HG03196 (cell line): ENCODE measurements at regions not wholly inside any gene's neighbourhood (a gene's known extent, or its start where the extent isn't known, plus 50 kb on each side); places are given as distances from the start of the nearest gene placed in this dataset.
"Not testable (repeated sequence)": the region's sequence is repeated elsewhere in the genome, so short reads cannot be mapped to it uniquely, and the experiment has no call there.

Source experiments
- ATAC-seq: cut with Tn5 transposase; IDR thresholded peaks from one replicate; pipeline ENCODE4 v1.9.1; 2021; ENCODE audit not compliant: unreplicated experiment

- no peak for ATAC-seq
Measured at GRCh38 chr18:40235836-40236235, 1719.2 kb upstream of the PIK3C3 start.

GRCh38 chr18:40235323-40235722 lies 1719.7 kb upstream of the PIK3C3 start:
- no peak for ATAC-seq

- no peak for ATAC-seq
Measured at GRCh38 chr18:40233931-40234616, 1721.0 kb upstream of the PIK3C3 start.

GRCh38 chr18:40222776-40223175 lies 1732.3 kb upstream of the PIK3C3 start:
- ATAC-seq = no peak

- ATAC-seq = no peak
Measured at GRCh38 chr18:40216856-40217255, 1738.2 kb upstream of the PIK3C3 start.

- no peak for ATAC-seq
Measured at GRCh38 chr18:40215979-40216378, 1739.1 kb upstream of the PIK3C3 start.

- no peak for ATAC-seq
Measured at GRCh38 chr18:40210696-40211095, 1744.3 kb upstream of the PIK3C3 start.

GRCh38 chr18:40208958-40209357 lies 1746.1 kb upstream of the PIK3C3 start:
- no peak for ATAC-seq

- ATAC-seq = no peak
Measured at GRCh38 chr18:40197711-40198110, 1757.3 kb upstream of the PIK3C3 start.

GRCh38 chr18:40186677-40187076 lies 1768.4 kb upstream of the PIK3C3 start:
- ATAC-seq = no peak

- no peak for ATAC-seq
Measured at GRCh38 chr18:40179729-40180461, 1775.1 kb upstream of the PIK3C3 start.

GRCh38 chr18:40168026-40168425 lies 1787.0 kb upstream of the PIK3C3 start:
- ATAC-seq = no peak

GRCh38 chr18:40163254-40163653 lies 1791.8 kb upstream of the PIK3C3 start:
- no peak for ATAC-seq

- ATAC-seq = no peak
Measured at GRCh38 chr18:40160361-40160760, 1794.7 kb upstream of the PIK3C3 start.

- no peak for ATAC-seq
Measured at GRCh38 chr18:40159141-40160017, 1795.7 kb upstream of the PIK3C3 start.

- no peak for ATAC-seq
Measured at GRCh38 chr18:40157120-40157519, 1797.9 kb upstream of the PIK3C3 start.

GRCh38 chr18:40152859-40153258 lies 1802.2 kb upstream of the PIK3C3 start:
- ATAC-seq = no peak

GRCh38 chr18:40148960-40149359 lies 1806.1 kb upstream of the PIK3C3 start:
- ATAC-seq = no peak

GRCh38 chr18:40133253-40133652 lies 1821.8 kb upstream of the PIK3C3 start:
- ATAC-seq = no peak

- ATAC-seq = not testable (repeated sequence)
Measured at GRCh38 chr18:40132438-40132837, 1822.6 kb upstream of the PIK3C3 start.

- ATAC-seq = no peak
Measured at GRCh38 chr18:40124107-40124506, 1830.9 kb upstream of the PIK3C3 start.
